ENCODE measurements at regions not wholly inside any gene's neighbourhood (a gene's known extent, or its start where the extent isn't known, plus 50 kb on each side); places are given as distances from the start of the nearest gene placed in this dataset.

GRCh38 chr2:216808805-216809425 is 50.9 kb downstream of the TNP1 start:
- H3K27ac Mint-ChIP-seq = no peak overlapping the region
- no peak overlapping the region for H3K4me3 Mint-ChIP-seq
- H3K9me3 Mint-ChIP-seq = no peaks in the 10 kb centered on the region
- no peaks in the 10 kb centered on the region for H3K36me3 Mint-ChIP-seq
- no peaks in the 10 kb centered on the region for H3K4me1 Mint-ChIP-seq
- H3K27me3 Mint-ChIP-seq = no peaks in the 10 kb centered on the region

GRCh38 chr2:216807857-216808272 is 52.0 kb downstream of the TNP1 start:
- Mint-ChIP-seq H3K27me3 (peaks cover 3% of the 10 kb centered on the region), H3K4me1 (no peaks in the 10 kb centered on the region), H3K27ac (no peak overlapping the region), H3K36me3 (no peaks in the 10 kb centered on the region), H3K4me3 (no peak overlapping the region), H3K9me3 (no peaks in the 10 kb centered on the region)

DNA sequence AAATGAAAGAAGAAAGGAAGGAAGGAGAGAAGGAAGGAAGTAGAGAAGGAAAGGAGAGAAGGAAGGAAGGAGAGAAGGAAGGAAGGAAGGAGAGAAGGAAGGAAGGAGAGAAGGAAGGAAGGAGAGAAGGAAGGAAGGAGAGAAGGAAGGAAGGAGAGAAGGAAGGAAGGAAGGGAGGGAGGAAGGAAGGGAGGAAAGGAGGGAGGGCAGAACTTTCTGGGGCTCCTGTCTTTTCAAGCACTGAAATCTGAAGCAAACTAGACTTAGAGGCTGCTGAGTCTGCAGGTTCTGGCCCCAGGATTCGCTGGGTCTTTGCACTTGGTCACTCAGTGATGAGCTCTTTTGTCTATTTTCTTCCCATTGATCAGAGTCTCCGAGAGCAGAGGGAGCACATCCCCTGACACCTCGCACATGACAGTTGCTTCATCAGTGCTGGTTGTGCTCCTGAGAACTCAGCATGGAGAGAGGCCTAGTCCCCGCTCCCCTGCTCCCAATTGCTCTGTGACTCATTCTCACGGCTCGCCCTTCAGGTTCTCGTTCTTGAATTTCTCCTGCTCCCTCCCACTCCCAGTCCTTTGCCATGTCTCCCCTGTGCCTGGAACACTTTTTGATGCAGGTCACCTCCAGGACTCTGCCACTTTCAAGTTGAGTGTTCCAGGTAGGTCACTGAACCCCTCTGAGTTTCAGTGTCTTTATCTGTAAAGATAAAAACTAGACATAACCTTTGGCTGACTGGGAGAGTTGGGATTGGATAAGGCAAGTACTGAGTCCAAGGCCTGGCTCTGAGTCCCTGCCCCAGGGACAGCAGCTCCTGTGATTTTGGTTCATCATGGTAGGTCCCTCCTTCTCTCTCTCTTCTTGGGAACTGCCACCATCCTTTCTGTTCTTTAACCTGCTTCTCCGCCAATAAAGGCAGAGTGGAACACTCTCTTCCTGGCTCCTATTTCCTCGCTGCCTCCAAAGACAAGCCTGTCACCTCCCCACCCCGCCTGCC is 55.2 kb downstream of the TNP1 start:
- H3K36me3 Mint-ChIP-seq = no peaks in the 10 kb centered on the region
- H3K27ac Mint-ChIP-seq = no peak overlapping the region
- H3K4me3 Mint-ChIP-seq = no peak overlapping the region

GRCh38 chr2:216803791-216804190 is 56.1 kb downstream of the TNP1 start:
- no peaks in the 10 kb centered on the region for H3K9me3 Mint-ChIP-seq
- no peaks in the 10 kb centered on the region for H3K4me1 Mint-ChIP-seq
- no peaks in the 10 kb centered on the region for H3K36me3 Mint-ChIP-seq

More for the DNA sequence above, 55.2 kb downstream of the TNP1 start:
- H3K4me1 Mint-ChIP-seq = no peaks in the 10 kb centered on the region
- peaks cover 3% of the 10 kb centered on the region for H3K27me3 Mint-ChIP-seq
- H3K9me3 Mint-ChIP-seq = no peaks in the 10 kb centered on the region

GRCh38 chr2:216802516-216803215 is 57.2 kb downstream of the TNP1 start:
- no peak overlapping the region for H3K27ac Mint-ChIP-seq
- peaks cover 3% of the 10 kb centered on the region for H3K27me3 Mint-ChIP-seq
- H3K4me1 Mint-ChIP-seq = no peaks in the 10 kb centered on the region

More at GRCh38 chr2:216803791-216804190, 56.1 kb downstream of the TNP1 start:
- H3K27ac Mint-ChIP-seq = no peak overlapping the region
- H3K27me3 Mint-ChIP-seq = peaks cover 3% of the 10 kb centered on the region
- H3K4me3 Mint-ChIP-seq = no peak overlapping the region

DNA sequence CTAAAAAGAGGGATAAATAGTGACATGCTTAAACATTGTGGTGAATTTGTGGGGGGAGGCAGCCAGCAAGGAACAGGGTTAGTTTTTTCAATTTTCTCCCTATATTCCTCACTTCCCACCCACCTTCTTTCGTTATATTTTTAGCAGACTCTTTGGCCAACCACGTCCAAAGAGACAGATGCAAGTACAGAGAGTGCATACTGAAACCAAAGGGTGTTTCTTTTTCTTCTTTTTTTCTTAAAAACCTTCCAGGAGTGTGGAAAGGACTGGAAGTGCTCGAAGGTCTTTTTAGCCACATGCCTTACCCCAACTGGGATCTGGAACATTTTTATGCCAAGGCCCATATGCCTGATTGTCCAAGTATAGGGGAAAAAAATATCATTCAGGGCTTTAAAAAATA is 59.0 kb downstream of the TNP1 start:
- H3K4me1 Mint-ChIP-seq = no peaks in the 10 kb centered on the region
- peaks cover 0 to 3% (median 0%) of the 10 kb centered on the region in 3 donors for H3K9me3 Mint-ChIP-seq
- no peak overlapping the region for H3K27ac Mint-ChIP-seq
- H3K4me3 Mint-ChIP-seq = no peak overlapping the region
- H3K27me3 Mint-ChIP-seq = peaks cover 3% of the 10 kb centered on the region
- no peaks in the 10 kb centered on the region for H3K36me3 Mint-ChIP-seq

More at GRCh38 chr2:216802516-216803215, 57.2 kb downstream of the TNP1 start:
- no peak overlapping the region for H3K4me3 Mint-ChIP-seq
- H3K36me3 Mint-ChIP-seq = no peaks in the 10 kb centered on the region
- peaks cover 0 to 2% (median 0%) of the 10 kb centered on the region in 3 donors for H3K9me3 Mint-ChIP-seq

DNA sequence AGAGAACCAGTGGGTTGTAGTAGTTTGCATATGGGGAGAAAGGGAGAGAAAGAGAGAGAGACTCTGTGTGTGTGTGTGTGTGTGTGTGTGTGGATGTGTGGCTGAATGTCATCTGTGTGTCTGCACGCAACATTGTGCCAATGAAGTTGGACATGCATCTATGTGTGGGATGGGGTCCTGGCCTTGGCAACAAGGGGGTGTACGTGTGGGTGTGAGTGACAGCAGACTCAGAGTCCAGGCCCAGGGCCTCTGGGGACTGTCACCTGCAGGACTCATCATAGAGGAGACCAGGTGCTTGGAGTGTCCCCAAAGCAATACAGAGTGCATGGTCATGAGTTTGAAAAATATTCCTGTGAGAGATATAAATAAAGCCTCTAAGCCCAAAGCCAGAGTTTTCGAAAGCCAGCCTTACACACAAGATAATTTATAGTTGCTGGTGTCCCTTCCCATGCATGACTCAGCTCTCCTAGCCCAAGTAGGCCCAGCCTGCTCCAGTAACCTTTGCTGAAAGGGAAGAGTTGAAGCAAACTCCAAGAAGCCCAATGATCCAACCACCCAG is 59.9 kb downstream of the TNP1 start:
- Mint-ChIP-seq H3K27ac (no peak overlapping the region), H3K4me3 (no peak overlapping the region), H3K9me3 (peaks cover 0 to 3% (median 0%) of the 10 kb centered on the region in 3 donors), H3K36me3 (no peaks in the 10 kb centered on the region), H3K27me3 (peaks cover 3% of the 10 kb centered on the region), H3K4me1 (no peaks in the 10 kb centered on the region)

GRCh38 chr2:216796115-216796840 is 63.6 kb downstream of the TNP1 start:
- H3K4me1 Mint-ChIP-seq = no peaks in the 10 kb centered on the region
- no peak overlapping the region for H3K4me3 Mint-ChIP-seq
- no peaks in the 10 kb centered on the region for H3K36me3 Mint-ChIP-seq
- peaks cover 0 to 3% (median 0%) of the 10 kb centered on the region in 3 donors for H3K9me3 Mint-ChIP-seq
- no peaks in the 10 kb centered on the region for H3K27me3 Mint-ChIP-seq
- H3K27ac Mint-ChIP-seq = no peak overlapping the region

DNA sequence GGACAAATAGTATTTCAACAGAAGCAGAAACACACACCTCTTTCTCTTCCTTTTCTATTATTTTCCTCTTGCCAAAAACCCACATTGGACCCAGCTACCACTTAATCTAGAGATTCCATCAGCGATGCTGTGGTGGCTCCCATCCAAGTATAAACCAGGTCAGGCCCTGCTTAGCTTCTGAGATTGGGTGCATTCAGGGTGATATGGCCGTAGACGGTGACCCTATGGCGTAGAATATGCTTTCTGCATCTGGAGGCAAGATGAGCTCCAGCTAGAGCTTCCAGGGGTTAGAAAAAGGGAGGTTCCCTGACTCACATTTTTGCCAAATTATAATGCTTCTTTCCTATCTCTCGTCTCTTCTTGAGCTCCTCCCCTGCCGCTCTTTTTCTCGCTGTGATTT is 66.5 kb downstream of the TNP1 start:
- Mint-ChIP-seq H3K4me1 (no peaks in the 10 kb centered on the region), H3K4me3 (no peak overlapping the region), H3K9me3 (peaks cover 0 to 3% (median 0%) of the 10 kb centered on the region in 3 donors), H3K27me3 (peaks cover 3% of the 10 kb centered on the region), H3K27ac (no peak overlapping the region), H3K36me3 (no peaks in the 10 kb centered on the region)

GRCh38 chr2:216792222-216793021 is 67.4 kb downstream of the TNP1 start:
- Mint-ChIP-seq H3K27me3 (peaks cover 8% of the 10 kb centered on the region), H3K4me1 (no peaks in the 10 kb centered on the region), H3K27ac (no peak overlapping the region), H3K36me3 (no peaks in the 10 kb centered on the region), H3K9me3 (no peaks in the 10 kb centered on the region), H3K4me3 (no peak overlapping the region)

DNA sequence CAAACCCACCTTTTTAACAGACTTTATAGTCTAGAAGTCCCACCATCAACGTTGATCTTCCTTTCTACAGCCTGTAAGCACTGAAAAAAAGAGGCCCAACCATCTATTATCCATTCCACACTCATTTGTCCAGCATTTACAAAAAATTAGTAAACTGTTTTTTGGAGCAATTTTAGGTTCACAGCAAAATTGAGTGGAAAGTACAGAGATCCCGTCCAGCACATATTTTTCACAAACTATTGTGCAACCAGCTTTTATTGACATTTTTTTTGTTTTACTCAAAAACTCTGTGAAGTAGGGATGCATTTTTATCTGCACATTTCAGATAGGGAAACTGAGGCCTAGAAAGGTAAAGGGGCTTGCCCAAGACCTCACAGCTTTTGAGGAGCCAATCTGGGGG is 68.6 kb downstream of the TNP1 start:
- Mint-ChIP-seq H3K9me3 (no peaks in the 10 kb centered on the region), H3K4me1 (no peaks in the 10 kb centered on the region), H3K4me3 (no peak overlapping the region), H3K36me3 (no peaks in the 10 kb centered on the region), H3K27ac (no peak overlapping the region), H3K27me3 (peaks cover 8% of the 10 kb centered on the region)

DNA sequence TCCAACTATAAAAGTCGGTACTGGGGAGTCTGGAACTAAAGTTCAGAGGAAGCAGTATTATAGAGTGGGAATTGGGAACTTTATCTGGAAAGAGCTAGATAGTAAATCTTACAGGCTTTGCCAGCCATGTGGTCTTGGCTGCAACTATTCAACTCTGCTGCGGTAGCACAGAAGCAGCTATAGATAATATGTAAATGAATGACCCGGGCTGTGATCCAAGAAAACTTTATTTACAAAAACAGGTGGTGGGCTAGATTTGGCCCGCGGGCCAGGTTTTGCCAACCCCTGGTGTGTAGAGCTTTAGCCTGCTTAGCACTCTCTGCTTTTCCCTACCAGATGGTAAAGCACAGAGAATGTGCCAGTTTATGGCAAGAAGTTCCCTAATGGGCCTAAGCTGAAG is 70.8 kb downstream of the TNP1 start:
- Mint-ChIP-seq H3K9me3 (no peaks in the 10 kb centered on the region), H3K4me3 (no peak overlapping the region), H3K27me3 (peaks cover 16% of the 10 kb centered on the region), H3K4me1 (no peaks in the 10 kb centered on the region), H3K27ac (no peak overlapping the region), H3K36me3 (no peaks in the 10 kb centered on the region)

- peaks cover 16% of the 10 kb centered on the region for H3K27me3 Mint-ChIP-seq
- H3K4me1 Mint-ChIP-seq = no peaks in the 10 kb centered on the region
- no peaks in the 10 kb centered on the region for H3K9me3 Mint-ChIP-seq
- no peak overlapping the region for H3K27ac Mint-ChIP-seq
- no peak overlapping the region for H3K4me3 Mint-ChIP-seq
- H3K36me3 Mint-ChIP-seq = no peaks in the 10 kb centered on the region
These were observed 71.9 kb downstream of the TNP1 start for GRCh38 chr2:216787851-216788540.
